MCF 10A (cell line): ENCODE measurements at regions not wholly inside any gene's neighbourhood (a gene's known extent, or its start where the extent isn't known, plus 50 kb on each side); places are given as distances from the start of the nearest gene placed in this dataset.

ENCODE experiments used
- BruUV-seq: library from RNA; stranded (reverse); fragments of 400-500 nt; replicated peaks from 2 replicates; lab custom pipeline; 2021; lab: Mats Ljungman, UMichigan
- CTCF ChIA-PET: fragments of 300-600 bp; sonication (Branson Sonifier 250); formaldehyde crosslinking; extraction: SDS; loops from one replicate; lab custom pipeline; 2021; ENCODE audit warnings: antibody characterized with exemption, inconsistent platforms; lab: Yijun Ruan, JAX
- POLR2A ChIA-PET: fragments of 300-600, 350-650 bp; sonication (Branson Sonifier 250); formaldehyde crosslinking; extraction: SDS; loops from one replicate; lab custom pipeline; 2020; ENCODE audit warnings: antibody characterized with exemption, inconsistent platforms; lab: Yijun Ruan, JAX
- DNase-seq: peaks from one replicate; pipeline ENCODE4 v3.0.0-alpha.2; 2018; ENCODE audit not compliant: unreplicated experiment
- H3K27ac Mint-ChIP-seq: one replicate; pipeline ENCODE4 v1.8.0; 2022; ENCODE audit warnings: mild to moderate bottlenecking, low read depth, mixed read lengths; ENCODE audit not compliant: unreplicated experiment
- H3K27me3 Mint-ChIP-seq: one replicate; pipeline ENCODE4 v1.8.0; 2022; ENCODE audit warnings: mixed read lengths; ENCODE audit not compliant: insufficient read depth, unreplicated experiment
- H3K36me3 Mint-ChIP-seq: one replicate; pipeline ENCODE4 v1.8.0; 2022; ENCODE audit warnings: mild to moderate bottlenecking, moderate library complexity, mixed read lengths; ENCODE audit not compliant: insufficient read depth, unreplicated experiment
- H3K4me1 Mint-ChIP-seq: one replicate; pipeline ENCODE4 v1.8.0; 2022; ENCODE audit warnings: mixed read lengths; ENCODE audit not compliant: insufficient read depth, unreplicated experiment
- H3K4me3 Mint-ChIP-seq: one replicate; pipeline ENCODE4 v1.8.0; 2022; ENCODE audit warnings: mild to moderate bottlenecking, moderate library complexity, mixed read lengths; ENCODE audit not compliant: unreplicated experiment
- H3K9me3 Mint-ChIP-seq: one replicate; pipeline ENCODE4 v1.8.0; 2022; ENCODE audit warnings: mixed read lengths; ENCODE audit not compliant: unreplicated experiment
- CTCF ChIP-seq: fragments of 200-600 bp; IDR thresholded peaks from one replicate; pipeline ENCODE4 v1.8.0; 2022; ENCODE audit warnings: antibody characterized with exemption, mild to moderate bottlenecking; ENCODE audit not compliant: unreplicated experiment
- intact Hi-C: fragments of 100-400 bp; cut with micrococcal nuclease; formaldehyde crosslinking; loops from 2 replicates; pipeline ENCODE4 v1.14.1; 2022

- no peak overlapping the region for H3K4me3 Mint-ChIP-seq
- H3K27ac Mint-ChIP-seq, result no peak overlapping the region
- intact Hi-C loops, result no loop called here
- H3K27me3 Mint-ChIP-seq, result no peaks in the 10 kb centered on the region
- ChIA-PET POLR2A (no interaction called here), CTCF (no interaction called here)
- no TSS peak for BruUV-seq
- H3K36me3 Mint-ChIP-seq, result no peaks in the 10 kb centered on the region
- H3K9me3 Mint-ChIP-seq, result no peaks in the 10 kb centered on the region
- no peaks in the 10 kb centered on the region for H3K4me1 Mint-ChIP-seq
- no peak for TF ChIP-seq CTCF
- DNase-seq, result no peak
Measured at GRCh38 chr2:41111836-41112627, 660.1 kb upstream of the SLC8A1 start.

- DNase-seq, result peak; percentile 16
- Mint-ChIP-seq H3K36me3 (no peaks in the 10 kb centered on the region), H3K9me3 (no peaks in the 10 kb centered on the region), H3K4me3 (no peak overlapping the region), H3K4me1 (no peaks in the 10 kb centered on the region), H3K27ac (no peak overlapping the region), H3K27me3 (no peaks in the 10 kb centered on the region)
- no TSS peak for BruUV-seq
- intact Hi-C loops, result no loop called here
- ChIA-PET POLR2A (interaction anchor here (0.6 kb wide), 1 partner anchor 94 kb away, joined by 3 read pairs; no protein-coding TSS in a partner anchor), CTCF (no interaction called here)
- TF ChIP-seq CTCF, result no peak
Measured at GRCh38 chr2:41116106-41116797, 664.4 kb upstream of the SLC8A1 start.

GRCh38 chr2:41119489-41119888, 667.6 kb upstream of the SLC8A1 start:
- no TSS peak for BruUV-seq
- POLR2A ChIA-PET, result interaction anchor here (0.7 kb wide), 1 partner anchor 11 kb away, joined by 3 read pairs; no protein-coding TSS in a partner anchor
- Mint-ChIP-seq H3K4me3 (no peak overlapping the region), H3K27me3 (no peaks in the 10 kb centered on the region), H3K4me1 (no peaks in the 10 kb centered on the region), H3K9me3 (no peaks in the 10 kb centered on the region), H3K36me3 (no peaks in the 10 kb centered on the region), H3K27ac (no peak overlapping the region)
- intact Hi-C loops, result no loop called here
- DNase-seq, result no peak
- CTCF ChIA-PET, result no interaction called here
- TF ChIP-seq CTCF, result no peak

- H3K4me3 Mint-ChIP-seq, result no peak overlapping the region
- ChIA-PET CTCF (interaction anchor here (0.7 to 1.3 kb wide), 2 partner anchors 8 to 12 kb away, joined by 4 to 7 read pairs; no protein-coding TSS in a partner anchor), POLR2A (no interaction called here)
- BruUV-seq, result no TSS peak
- H3K27ac Mint-ChIP-seq, result no peak overlapping the region
- intact Hi-C loops, result no loop called here
- H3K36me3 Mint-ChIP-seq, result no peaks in the 10 kb centered on the region
- no peak for TF ChIP-seq CTCF
- no peaks in the 10 kb centered on the region for H3K4me1 Mint-ChIP-seq
- H3K27me3 Mint-ChIP-seq, result no peaks in the 10 kb centered on the region
- no peaks in the 10 kb centered on the region for H3K9me3 Mint-ChIP-seq
- DNase-seq, result no peak
Measured at GRCh38 chr2:41123341-41123740, 671.5 kb upstream of the SLC8A1 start.
